Neural crest cell (in vitro differentiated cells): ENCODE measurements at regions not wholly inside any gene's neighbourhood (a gene's known extent, or its start where the extent isn't known, plus 50 kb on each side); places are given as distances from the start of the nearest gene placed in this dataset.

Source experiments
- DNase-seq: peaks from one replicate; pipeline ENCODE4 v3.0.0; 2021; ENCODE audit warnings: low read depth, mixed read lengths, low spot score
- H3K27ac Mint-ChIP-seq: one replicate; pipeline ENCODE4 v1.8.0; 2021; ENCODE audit warnings: mild to moderate bottlenecking, mixed read lengths; ENCODE audit not compliant: unreplicated experiment
- H3K27me3 Mint-ChIP-seq: 2 replicates; pipeline ENCODE4 v1.8.0; 2021; ENCODE audit warnings: low read depth, mild to moderate bottlenecking, mixed read lengths
- H3K36me3 Mint-ChIP-seq: 2 replicates; pipeline ENCODE4 v1.8.0; 2021; ENCODE audit warnings: low read depth, mild to moderate bottlenecking, mixed read lengths
- H3K4me1 Mint-ChIP-seq: 2 replicates; pipeline ENCODE4 v1.8.0; 2021; ENCODE audit warnings: mixed read lengths
- H3K4me3 Mint-ChIP-seq: one replicate; pipeline ENCODE4 v1.8.0; 2021; ENCODE audit warnings: mild to moderate bottlenecking, mixed read lengths
- H3K9me3 Mint-ChIP-seq: 2 replicates; pipeline ENCODE4 v1.8.0; 2021; ENCODE audit warnings: mixed read lengths
- TF ChIP-seq, protein P1 (sequence below): fragments of 200-600 bp; sonication (generic); conservative IDR thresholded peaks from 2 replicates; pipeline ENCODE4 v1.5.0; 2021; ENCODE audit warnings: antibody characterized with exemption, mild to moderate bottlenecking

DNA sequence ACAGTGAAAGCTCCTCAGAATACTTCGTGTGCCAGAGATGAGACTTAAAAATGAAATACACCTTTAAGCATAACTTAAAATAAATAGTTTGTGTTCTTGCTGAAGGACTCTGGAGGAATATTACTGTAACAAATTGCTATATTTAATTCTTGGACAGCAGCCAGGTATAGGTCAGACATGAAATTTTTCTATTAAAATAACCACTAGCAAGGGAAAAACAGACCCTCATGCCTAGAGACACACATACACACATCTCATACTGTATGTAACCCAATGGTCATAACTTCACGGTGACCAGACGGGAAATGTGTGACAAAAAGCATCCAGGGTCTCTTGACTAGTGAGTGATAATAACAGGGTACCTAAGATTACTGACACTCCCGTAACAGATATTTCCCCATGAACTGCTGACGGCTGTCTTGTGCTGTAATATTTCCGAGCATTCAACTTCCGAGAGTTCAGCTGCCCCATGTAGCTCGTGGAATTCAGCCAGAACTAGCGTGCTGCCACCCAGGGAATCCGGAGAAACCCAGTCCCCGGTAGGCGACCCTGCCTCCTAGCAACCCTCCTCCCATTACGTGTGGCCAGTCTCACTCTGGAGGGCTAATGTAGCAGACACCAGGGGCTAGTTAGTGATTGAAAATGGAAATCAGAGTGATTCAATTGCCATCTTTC lies 2295.1 kb upstream of the WWC1 start:
- H3K27ac Mint-ChIP-seq, result no peak overlapping the region
- peaks cover 3% of the 10 kb centered on the region for H3K4me1 Mint-ChIP-seq
- TF ChIP-seq, protein P1, sequence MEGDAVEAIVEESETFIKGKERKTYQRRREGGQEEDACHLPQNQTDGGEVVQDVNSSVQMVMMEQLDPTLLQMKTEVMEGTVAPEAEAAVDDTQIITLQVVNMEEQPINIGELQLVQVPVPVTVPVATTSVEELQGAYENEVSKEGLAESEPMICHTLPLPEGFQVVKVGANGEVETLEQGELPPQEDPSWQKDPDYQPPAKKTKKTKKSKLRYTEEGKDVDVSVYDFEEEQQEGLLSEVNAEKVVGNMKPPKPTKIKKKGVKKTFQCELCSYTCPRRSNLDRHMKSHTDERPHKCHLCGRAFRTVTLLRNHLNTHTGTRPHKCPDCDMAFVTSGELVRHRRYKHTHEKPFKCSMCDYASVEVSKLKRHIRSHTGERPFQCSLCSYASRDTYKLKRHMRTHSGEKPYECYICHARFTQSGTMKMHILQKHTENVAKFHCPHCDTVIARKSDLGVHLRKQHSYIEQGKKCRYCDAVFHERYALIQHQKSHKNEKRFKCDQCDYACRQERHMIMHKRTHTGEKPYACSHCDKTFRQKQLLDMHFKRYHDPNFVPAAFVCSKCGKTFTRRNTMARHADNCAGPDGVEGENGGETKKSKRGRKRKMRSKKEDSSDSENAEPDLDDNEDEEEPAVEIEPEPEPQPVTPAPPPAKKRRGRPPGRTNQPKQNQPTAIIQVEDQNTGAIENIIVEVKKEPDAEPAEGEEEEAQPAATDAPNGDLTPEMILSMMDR, result no peak
- H3K9me3 Mint-ChIP-seq, result no peaks in the 10 kb centered on the region
- no peaks in the 10 kb centered on the region for H3K27me3 Mint-ChIP-seq
- H3K36me3 Mint-ChIP-seq, result no peaks in the 10 kb centered on the region
- H3K4me3 Mint-ChIP-seq, result no peak overlapping the region
- no peak for DNase-seq

DNA sequence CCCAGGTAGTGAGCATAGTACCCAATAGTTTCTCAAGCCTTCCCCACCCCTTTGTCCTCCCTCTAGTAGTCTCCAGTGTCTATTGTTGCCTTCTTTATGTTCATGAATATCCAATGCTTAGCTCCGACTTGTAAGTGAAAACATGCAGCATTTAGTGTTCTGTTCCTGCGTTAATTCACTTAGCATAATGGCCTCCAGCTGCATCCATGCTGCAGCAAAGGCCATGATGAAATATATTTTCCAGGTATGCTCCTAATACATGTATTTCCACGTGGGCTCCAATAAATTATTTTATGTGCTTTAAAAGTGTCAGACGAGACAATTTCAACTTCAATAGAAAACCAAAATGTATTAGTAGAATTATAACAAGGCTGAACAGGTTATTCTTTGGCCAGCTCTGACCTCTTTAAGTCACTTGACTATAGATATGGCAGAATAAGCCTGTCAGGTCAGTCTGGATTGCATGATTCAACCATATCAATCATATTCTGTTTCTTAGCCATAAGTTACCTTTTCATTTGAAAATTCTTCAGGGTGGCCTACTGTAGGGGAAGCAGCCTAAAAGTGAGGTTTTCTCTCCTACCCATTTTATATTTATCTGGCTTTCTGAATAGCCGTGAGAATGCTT lies 2291.6 kb upstream of the WWC1 start:
- TF ChIP-seq, protein P1, result no peak
- H3K4me3 Mint-ChIP-seq, result no peak overlapping the region
- no peaks in the 10 kb centered on the region for H3K36me3 Mint-ChIP-seq
- H3K9me3 Mint-ChIP-seq, result no peaks in the 10 kb centered on the region
- no peak overlapping the region for H3K27ac Mint-ChIP-seq
- H3K4me1 Mint-ChIP-seq, result peaks cover 3% of the 10 kb centered on the region
- DNase-seq, result no peak
- H3K27me3 Mint-ChIP-seq, result no peaks in the 10 kb centered on the region

DNA sequence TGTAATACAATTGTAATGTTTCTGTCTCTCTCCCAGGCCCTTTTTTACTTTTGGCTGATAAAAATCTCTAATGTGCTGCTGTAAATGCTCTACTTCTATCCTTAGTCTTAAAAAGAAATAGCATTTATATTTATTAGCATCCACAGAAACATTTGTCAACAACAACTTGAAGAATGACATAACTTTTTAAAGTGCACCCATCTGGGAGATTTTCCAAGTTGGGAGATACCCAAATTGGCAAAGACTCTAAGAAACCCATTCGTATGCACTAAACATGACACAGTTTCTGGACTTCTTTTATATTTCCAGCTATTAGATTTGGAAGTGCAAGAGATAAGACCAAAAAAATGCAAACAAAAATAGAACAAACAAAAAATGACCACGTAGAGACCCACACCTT lies 2287.4 kb upstream of the WWC1 start:
- Mint-ChIP-seq H3K4me1 (peaks cover 3% of the 10 kb centered on the region), H3K36me3 (no peaks in the 10 kb centered on the region), H3K27ac (no peak overlapping the region), H3K4me3 (no peak overlapping the region), H3K27me3 (no peaks in the 10 kb centered on the region), H3K9me3 (no peaks in the 10 kb centered on the region)
- DNase-seq, result no peak
- TF ChIP-seq, protein P1, result no peak

DNA sequence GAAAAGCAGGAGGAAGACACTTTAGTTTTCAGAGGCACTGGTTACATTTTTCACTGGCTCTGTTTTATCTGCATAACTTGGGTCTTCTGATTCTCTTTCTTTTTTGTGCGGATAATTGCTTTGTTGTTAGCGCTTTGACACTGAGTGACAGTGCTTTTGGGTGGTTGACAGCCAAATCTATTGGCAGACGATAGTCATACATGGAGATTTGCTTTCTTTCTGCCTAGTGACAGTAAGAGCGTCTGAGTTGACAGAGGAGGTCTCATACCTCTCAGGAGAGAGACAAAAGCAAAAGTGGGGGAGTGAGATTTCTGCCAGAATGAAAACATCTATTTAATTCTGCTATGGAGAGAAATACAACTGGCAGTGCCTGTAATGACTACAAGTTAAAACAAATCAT lies 2278.0 kb upstream of the WWC1 start:
- Mint-ChIP-seq H3K9me3 (no peaks in the 10 kb centered on the region), H3K27me3 (no peaks in the 10 kb centered on the region), H3K4me1 (peaks cover 9% of the 10 kb centered on the region), H3K27ac (no peak overlapping the region), H3K4me3 (no peak overlapping the region), H3K36me3 (no peaks in the 10 kb centered on the region)
- DNase-seq, result no peak
- TF ChIP-seq, protein P1, result no peak

DNA sequence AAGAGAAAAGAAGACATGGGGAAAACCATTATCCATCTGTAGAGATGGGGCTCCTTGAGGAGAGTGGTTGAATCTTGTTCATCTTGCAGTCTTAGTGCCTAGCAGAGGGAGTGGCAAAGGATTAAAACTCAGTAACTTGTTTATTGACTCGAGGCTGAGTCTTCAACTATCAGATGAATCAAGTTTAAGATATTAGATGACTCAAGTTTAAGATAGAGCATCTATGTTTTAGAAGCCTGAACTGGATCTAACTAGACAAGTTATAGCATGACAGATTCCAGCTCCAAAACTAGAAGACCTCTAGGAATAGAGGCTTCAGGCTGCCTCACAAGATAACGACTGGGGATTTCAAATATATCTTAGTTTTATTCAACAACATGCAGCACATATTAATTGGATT lies 2277.2 kb upstream of the WWC1 start:
- Mint-ChIP-seq H3K4me3 (no peak overlapping the region), H3K36me3 (no peaks in the 10 kb centered on the region), H3K27ac (no peak overlapping the region), H3K4me1 (peaks cover 9% of the 10 kb centered on the region), H3K9me3 (no peaks in the 10 kb centered on the region), H3K27me3 (no peaks in the 10 kb centered on the region)
- no peak for DNase-seq
- TF ChIP-seq, protein P1, result no peak
